DOHH2 (cell line): ENCODE measurements at regions not wholly inside any gene's neighbourhood (a gene's known extent, or its start where the extent isn't known, plus 50 kb on each side); places are given as distances from the start of the nearest gene placed in this dataset.

ENCODE experiments used
- CTCF ChIP-seq: fragments of 200-600 bp; sonication (generic); IDR thresholded peaks from one replicate; pipeline ENCODE4 v1.5.1; 2014; ENCODE audit warnings: antibody characterized with exemption, mild to moderate bottlenecking, low read depth, low read length; ENCODE audit not compliant: poor library complexity, severe bottlenecking
- EZH2phosphoT487 ChIP-seq: fragments of 200-600 bp; sonication (generic); IDR thresholded peaks from 2 replicates; pipeline ENCODE4 v1.6.1; 2017; ENCODE audit warnings: borderline replicate concordance, mild to moderate bottlenecking, antibody characterized with exemption, low read length, moderate library complexity, mixed read lengths

DNA sequence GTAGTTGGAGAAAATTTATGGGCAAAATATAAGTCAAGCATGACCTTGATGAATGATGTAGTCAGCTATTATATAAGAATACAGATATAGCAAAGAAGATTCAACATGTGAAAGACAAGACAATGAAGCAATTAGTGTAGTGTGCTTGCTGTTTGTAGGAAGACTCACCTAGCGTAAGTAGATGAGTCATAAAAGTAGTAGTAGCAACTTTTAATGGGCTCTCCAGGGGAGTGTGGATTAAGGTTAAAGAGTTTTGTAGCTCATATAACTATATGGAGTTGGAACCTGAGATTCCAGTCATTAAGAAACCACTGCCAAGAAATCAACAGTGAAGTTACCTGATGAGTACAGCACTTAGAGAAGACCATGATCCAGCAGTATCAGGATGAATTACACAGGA, 444.7 kb upstream of the CNTN3 start:
- TF ChIP-seq CTCF: no peak
- TF ChIP-seq EZH2phosphoT487: no peak
